ENCODE measurements at regions not wholly inside any gene's neighbourhood (a gene's known extent, or its start where the extent isn't known, plus 50 kb on each side); places are given as distances from the start of the nearest gene placed in this dataset.
"Not testable (repeated sequence)": the region's sequence is repeated elsewhere in the genome, so short reads cannot be mapped to it uniquely, and the experiment has no call there.

DNA sequence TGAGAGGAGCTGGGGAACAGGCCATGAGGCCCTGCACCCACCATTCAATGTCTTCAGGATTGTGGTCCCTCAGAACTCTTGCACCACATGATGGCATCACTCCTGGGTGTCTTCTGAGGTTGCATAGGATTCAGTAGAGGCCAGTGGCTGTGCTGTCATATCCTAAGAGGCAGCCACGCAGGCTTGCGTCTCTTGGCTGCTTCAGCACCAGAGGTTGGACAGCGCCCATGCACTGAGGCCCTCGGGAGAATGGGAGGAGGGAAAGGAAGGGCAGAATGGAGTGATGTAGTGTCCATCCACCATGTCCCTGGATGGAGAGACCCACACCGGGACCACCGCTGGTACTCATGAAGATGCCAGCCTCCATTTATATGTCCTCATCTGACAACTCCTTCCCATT lies 237.1 kb downstream of the POTED start:
- not testable (repeated sequence) for H3K36me3 ChIP-seq

DNA sequence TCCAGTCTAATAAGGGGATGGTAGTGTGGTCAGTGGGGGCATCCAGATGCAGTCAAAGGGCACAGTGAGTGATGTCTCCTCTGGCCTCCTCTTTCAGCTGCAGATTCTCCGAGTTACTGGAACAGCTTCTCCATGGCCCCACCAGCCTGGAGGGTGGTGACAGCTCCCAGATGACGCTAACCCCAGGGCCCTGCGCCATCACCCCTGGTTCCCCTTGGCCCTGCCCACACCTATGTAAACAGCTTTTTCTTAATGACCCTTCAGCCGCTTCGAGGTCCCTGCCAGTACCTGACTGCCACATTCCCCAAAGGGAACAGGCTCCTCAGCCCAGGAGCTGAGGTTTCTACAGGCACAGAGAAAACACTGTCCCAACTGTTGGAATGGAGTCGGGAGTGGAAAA lies 235.0 kb downstream of the POTED start:
- H3K27me3 ChIP-seq; H3K27ac ChIP-seq; intact Hi-C loops (cut with DNase I; ENCODE audit: low total_unique reads); H3K4me3 ChIP-seq; DNase-seq; H3K9me3 ChIP-seq; H3K4me1 ChIP-seq; H3K36me3 ChIP-seq; in situ Hi-C loops (cut with MboI; ENCODE audit: low pct_ligation_motif_present in 1 of 4, low pct_unique_long_range_greater_than_20kb in 1 of 4, low sequenced_read_pairs in 3 of 4): not testable (repeated sequence)
- 70% methylated on average over 6 of the region's 6 CpGs; no CpG with 5 or more reads in 1 of the 2 donors for WGBS, 2 donors (ENCODE audit: low coverage in 1 of 2)

More for the DNA sequence above, 237.1 kb downstream of the POTED start:
- H3K27me3 ChIP-seq; DNase-seq; in situ Hi-C loops (cut with MboI; ENCODE audit: low pct_ligation_motif_present in 1 of 4, low pct_unique_long_range_greater_than_20kb in 1 of 4, low sequenced_read_pairs in 3 of 4); H3K9me3 ChIP-seq; H3K4me3 ChIP-seq; H3K4me1 ChIP-seq; H3K27ac ChIP-seq; intact Hi-C loops (cut with DNase I; ENCODE audit: low total_unique reads): not testable (repeated sequence)
- WGBS, 2 donors (ENCODE audit: low coverage in 1 of 2) = 67 to 80% methylated on average over 1 to 6 of the region's 6 CpGs

DNA sequence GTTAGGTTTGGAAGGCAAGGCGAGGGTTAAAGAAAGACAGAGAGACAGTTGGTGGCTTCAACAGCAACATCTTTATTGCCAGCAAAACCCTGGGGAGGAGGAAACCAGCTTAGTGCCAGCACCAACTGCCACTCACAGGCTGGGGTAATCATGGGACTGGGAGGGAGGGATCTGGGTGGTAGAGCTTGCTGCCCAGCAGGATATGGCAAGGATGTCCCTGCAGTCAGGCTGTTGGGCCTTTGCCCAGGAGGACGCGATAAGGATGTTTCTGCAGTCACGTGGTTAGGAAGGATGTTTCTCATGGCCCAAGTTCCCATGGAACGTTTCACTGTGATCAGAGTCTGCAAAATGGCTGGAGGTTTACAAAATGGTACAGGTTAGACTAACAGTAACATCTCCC lies 233.5 kb downstream of the POTED start:
- H3K4me1 ChIP-seq; H3K27me3 ChIP-seq; intact Hi-C loops (cut with DNase I; ENCODE audit: low total_unique reads); H3K4me3 ChIP-seq; H3K36me3 ChIP-seq; H3K9me3 ChIP-seq; DNase-seq; in situ Hi-C loops (cut with MboI; ENCODE audit: low pct_ligation_motif_present in 1 of 4, low pct_unique_long_range_greater_than_20kb in 1 of 4, low sequenced_read_pairs in 3 of 4); H3K27ac ChIP-seq: not testable (repeated sequence)
- WGBS, 2 donors (ENCODE audit: low coverage in 1 of 2) = 54% methylated on average over 5 of the region's 5 CpGs; no CpG with 5 or more reads in 1 of the 2 donors

DNA sequence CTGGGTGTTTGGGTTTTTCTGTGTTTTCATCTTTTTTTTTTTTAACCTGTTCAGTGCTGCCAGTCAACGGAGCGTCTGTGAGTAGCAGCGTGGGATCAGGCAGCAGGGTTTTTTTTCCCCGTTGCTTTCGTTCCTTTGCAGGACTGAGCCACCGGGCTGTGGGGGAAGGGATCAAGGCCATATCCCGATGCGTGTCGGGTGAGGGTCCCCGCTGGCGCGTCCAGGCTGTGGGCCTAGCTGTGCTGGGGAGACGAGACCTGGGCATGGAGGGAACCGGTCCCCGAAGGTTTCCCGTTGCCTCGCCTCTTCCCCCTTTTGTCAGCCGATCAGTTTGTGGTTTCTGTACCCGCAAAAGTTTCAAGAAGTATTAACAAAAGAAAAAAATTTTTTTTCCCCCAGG lies 218.1 kb downstream of the POTED start:
- H3K9me3 ChIP-seq; in situ Hi-C loops (cut with MboI; ENCODE audit: low pct_ligation_motif_present in 1 of 4, low pct_unique_long_range_greater_than_20kb in 1 of 4, low sequenced_read_pairs in 3 of 4); intact Hi-C loops (cut with DNase I; ENCODE audit: low total_unique reads); H3K36me3 ChIP-seq; H3K27ac ChIP-seq; H3K27me3 ChIP-seq; H3K4me3 ChIP-seq; H3K4me1 ChIP-seq; DNase-seq: not testable (repeated sequence)
- 91% methylated on average over 19 of the region's 19 CpGs; no CpG with 5 or more reads in 1 of the 2 donors for WGBS, 2 donors (ENCODE audit: low coverage in 1 of 2)

DNA sequence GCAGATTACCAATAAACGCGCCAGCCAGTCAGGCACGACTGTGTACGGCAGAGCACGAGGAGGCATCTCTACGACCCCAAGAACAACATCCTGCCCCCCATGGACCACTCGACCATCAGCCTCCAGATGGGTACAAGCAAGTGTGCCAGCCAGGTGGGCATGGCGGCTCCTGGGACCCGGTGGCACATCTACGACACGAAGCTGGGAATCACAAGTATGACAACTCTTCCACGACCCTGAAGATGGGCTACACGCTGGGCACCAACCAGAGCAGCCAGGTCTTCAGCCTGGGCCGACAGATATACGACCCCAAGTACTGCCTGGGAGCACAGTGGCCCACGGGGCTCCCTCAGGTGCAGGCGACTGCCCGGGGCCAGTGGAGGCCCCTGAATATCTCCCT lies 217.6 kb downstream of the POTED start:
- Histone ChIP-seq H3K4me1 (no peaks in the 10 kb centered on the region), H3K27ac (no peak overlapping the region), H3K36me3 (no peaks in the 10 kb centered on the region), H3K4me3 (no peak overlapping the region), H3K27me3 (no peaks in the 10 kb centered on the region), H3K9me3 (no peaks in the 10 kb centered on the region)
- DNase-seq = no peak
- 87% methylated on average over 14 of the region's 18 CpGs; no CpG with 5 or more reads in 1 of the 2 donors for WGBS, 2 donors (ENCODE audit: low coverage in 1 of 2)
- TF ChIP-seq EP300 (IDR thresholded peaks at IDR 0.05; ENCODE audit: low read depth) = no peak
- TF ChIP-seq, protein P1, sequence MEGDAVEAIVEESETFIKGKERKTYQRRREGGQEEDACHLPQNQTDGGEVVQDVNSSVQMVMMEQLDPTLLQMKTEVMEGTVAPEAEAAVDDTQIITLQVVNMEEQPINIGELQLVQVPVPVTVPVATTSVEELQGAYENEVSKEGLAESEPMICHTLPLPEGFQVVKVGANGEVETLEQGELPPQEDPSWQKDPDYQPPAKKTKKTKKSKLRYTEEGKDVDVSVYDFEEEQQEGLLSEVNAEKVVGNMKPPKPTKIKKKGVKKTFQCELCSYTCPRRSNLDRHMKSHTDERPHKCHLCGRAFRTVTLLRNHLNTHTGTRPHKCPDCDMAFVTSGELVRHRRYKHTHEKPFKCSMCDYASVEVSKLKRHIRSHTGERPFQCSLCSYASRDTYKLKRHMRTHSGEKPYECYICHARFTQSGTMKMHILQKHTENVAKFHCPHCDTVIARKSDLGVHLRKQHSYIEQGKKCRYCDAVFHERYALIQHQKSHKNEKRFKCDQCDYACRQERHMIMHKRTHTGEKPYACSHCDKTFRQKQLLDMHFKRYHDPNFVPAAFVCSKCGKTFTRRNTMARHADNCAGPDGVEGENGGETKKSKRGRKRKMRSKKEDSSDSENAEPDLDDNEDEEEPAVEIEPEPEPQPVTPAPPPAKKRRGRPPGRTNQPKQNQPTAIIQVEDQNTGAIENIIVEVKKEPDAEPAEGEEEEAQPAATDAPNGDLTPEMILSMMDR (IDR thresholded peaks at IDR 0.05) = no peak
- TF ChIP-seq POLR2A (IDR thresholded peaks at IDR 0.05) = no peak
- TF ChIP-seq POLR2AphosphoS5 (IDR thresholded peaks at IDR 0.05) = no peak
- in situ Hi-C loops (cut with MboI; ENCODE audit: low pct_ligation_motif_present in 1 of 4, low pct_unique_long_range_greater_than_20kb in 1 of 4, low sequenced_read_pairs in 3 of 4) = no loop called here
- intact Hi-C loops (cut with DNase I; ENCODE audit: low total_unique reads) = no loop called here

DNA sequence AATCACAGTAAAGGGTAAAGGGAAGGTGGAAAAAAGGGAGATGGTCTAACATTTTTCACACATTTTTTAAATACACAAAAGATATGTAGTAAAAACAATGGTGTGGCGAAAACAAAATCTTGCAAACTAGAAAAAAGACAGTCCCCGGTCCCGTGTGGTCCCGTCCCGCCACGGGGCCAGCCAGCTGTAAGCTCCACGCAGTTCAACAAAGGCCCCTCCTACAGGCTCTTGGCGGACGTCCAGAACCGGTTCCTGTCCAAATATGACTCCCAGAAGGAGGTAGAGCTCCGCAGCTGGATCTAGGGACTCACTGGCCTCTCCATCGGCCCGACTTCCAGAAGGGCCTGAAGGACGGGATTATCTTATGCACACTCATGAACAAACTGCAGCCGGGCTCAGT lies 216.9 kb downstream of the POTED start:
- WGBS, 2 donors (ENCODE audit: low coverage in 1 of 2) = 80 to 93% methylated on average over 7 to 15 of the region's 15 CpGs
- H3K27ac ChIP-seq; in situ Hi-C loops (cut with MboI; ENCODE audit: low pct_ligation_motif_present in 1 of 4, low pct_unique_long_range_greater_than_20kb in 1 of 4, low sequenced_read_pairs in 3 of 4); intact Hi-C loops (cut with DNase I; ENCODE audit: low total_unique reads); H3K36me3 ChIP-seq; H3K9me3 ChIP-seq; H3K27me3 ChIP-seq; DNase-seq; H3K4me3 ChIP-seq; H3K4me1 ChIP-seq: not testable (repeated sequence)

DNA sequence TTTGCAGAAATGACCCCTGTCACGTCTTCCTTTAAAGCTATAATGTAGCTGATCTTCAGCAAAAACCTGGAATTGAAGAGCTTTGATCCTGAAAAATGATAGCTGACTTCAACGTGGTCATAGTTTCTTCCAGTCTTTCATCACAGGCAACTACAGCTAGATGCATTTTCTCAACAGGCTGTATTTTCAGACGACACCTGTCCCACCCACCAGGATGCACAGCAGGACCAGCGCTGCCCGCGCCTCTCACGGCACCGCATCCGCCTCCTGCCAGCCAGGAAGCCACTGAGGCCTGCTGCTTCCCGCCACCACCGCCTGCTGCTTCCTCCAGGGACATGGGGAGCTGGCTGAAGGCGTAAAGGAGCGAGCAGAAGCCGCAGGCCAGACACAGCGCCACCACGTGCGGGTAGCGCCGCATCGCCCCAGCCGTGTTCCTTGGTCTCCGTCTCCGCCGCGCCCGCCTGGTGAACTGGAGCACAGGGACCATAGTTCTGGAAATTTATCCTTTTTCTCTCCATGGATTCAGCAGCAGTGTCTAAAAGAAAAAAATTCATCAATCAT lies 215.7 kb downstream of the POTED start:
- H3K9me3 ChIP-seq; intact Hi-C loops (cut with DNase I; ENCODE audit: low total_unique reads); H3K27me3 ChIP-seq; H3K36me3 ChIP-seq; DNase-seq; H3K4me3 ChIP-seq; H3K4me1 ChIP-seq; in situ Hi-C loops (cut with MboI; ENCODE audit: low pct_ligation_motif_present in 1 of 4, low pct_unique_long_range_greater_than_20kb in 1 of 4, low sequenced_read_pairs in 3 of 4); H3K27ac ChIP-seq: not testable (repeated sequence)
- 40 to 81% methylated on average over 1 to 15 of the region's 26 CpGs for WGBS, 2 donors (ENCODE audit: low coverage in 1 of 2)

DNA sequence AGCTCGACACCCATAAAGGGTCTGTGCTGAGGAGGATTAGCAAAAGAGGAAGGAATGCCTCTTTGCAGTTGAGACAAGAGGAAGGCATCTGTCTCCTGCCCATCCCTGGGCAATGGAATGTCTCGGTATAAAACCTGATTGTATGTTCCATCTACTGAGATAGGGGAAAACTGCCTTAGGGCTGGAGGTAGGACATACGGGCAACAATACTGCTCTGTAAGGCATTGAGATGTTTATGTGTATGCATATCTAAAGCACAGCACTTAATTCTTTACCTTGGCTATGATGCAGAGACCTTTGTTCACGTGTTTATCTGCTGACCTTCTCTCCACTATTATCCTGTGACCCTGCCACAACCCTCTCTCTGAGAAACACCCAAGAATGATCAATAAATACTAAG lies 210.7 kb downstream of the POTED start:
- H3K4me3 ChIP-seq; DNase-seq; intact Hi-C loops (cut with DNase I; ENCODE audit: low total_unique reads); in situ Hi-C loops (cut with MboI; ENCODE audit: low pct_ligation_motif_present in 1 of 4, low pct_unique_long_range_greater_than_20kb in 1 of 4, low sequenced_read_pairs in 3 of 4); H3K4me1 ChIP-seq; H3K9me3 ChIP-seq; H3K36me3 ChIP-seq; H3K27ac ChIP-seq; H3K27me3 ChIP-seq: not testable (repeated sequence)
- WGBS, 2 donors (ENCODE audit: low coverage in 1 of 2) = 39% methylated on average over 4 of the region's 4 CpGs; no CpG with 5 or more reads in 1 of the 2 donors

DNA sequence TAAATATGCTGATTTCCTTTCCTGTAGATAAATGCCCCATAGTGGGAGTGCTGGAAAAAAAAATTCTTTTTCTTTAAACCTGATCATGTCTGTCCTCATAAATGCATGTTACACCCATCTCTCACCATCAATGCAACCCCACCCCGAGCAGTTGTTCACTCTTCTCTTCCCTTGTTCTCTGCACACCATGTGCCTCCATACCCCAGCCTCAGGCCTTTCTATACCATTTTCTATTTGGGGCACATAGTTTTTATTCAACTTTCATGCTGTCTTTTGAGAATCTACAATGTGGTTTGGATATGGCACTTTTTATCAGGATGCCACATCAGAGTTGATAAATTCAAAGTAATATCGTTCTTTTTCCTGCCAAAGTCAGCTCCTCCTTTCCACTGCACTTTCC lies 202.6 kb downstream of the POTED start:
- 42 to 68% methylated on average over 1 to 2 of the region's 2 CpGs for WGBS, 2 donors (ENCODE audit: low coverage in 1 of 2)
- intact Hi-C loops (cut with DNase I; ENCODE audit: low total_unique reads); H3K4me3 ChIP-seq; H3K4me1 ChIP-seq; DNase-seq; H3K27ac ChIP-seq; in situ Hi-C loops (cut with MboI; ENCODE audit: low pct_ligation_motif_present in 1 of 4, low pct_unique_long_range_greater_than_20kb in 1 of 4, low sequenced_read_pairs in 3 of 4); H3K36me3 ChIP-seq; H3K9me3 ChIP-seq; H3K27me3 ChIP-seq: not testable (repeated sequence)

DNA sequence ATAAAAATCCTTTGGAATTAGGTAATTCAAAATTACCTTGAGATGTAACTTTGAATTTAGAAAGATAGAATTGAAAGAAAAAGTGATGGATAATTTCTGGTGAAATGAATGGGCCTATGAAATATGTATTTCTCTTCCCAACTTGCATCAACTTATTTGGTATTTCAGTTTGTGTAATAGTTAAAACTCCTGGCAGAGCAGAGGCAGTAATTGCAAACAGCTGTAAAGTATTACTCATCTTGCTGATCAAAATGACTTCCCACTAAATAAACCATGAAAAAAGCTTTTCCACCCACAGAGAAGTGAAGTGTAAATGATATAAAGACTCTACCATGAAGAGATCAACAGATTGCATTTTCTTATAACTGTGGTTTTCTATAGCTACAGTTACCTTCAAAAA lies 201.0 kb downstream of the POTED start:
- H3K4me3 ChIP-seq; H3K9me3 ChIP-seq; intact Hi-C loops (cut with DNase I; ENCODE audit: low total_unique reads); in situ Hi-C loops (cut with MboI; ENCODE audit: low pct_ligation_motif_present in 1 of 4, low pct_unique_long_range_greater_than_20kb in 1 of 4, low sequenced_read_pairs in 3 of 4); H3K27me3 ChIP-seq; H3K4me1 ChIP-seq; H3K36me3 ChIP-seq; DNase-seq; H3K27ac ChIP-seq: not testable (repeated sequence)
